MM.1S (cell line): ENCODE measurements at regions not wholly inside any gene's neighbourhood (a gene's known extent, or its start where the extent isn't known, plus 50 kb on each side); places are given as distances from the start of the nearest gene placed in this dataset.

Experiments
- EZH2 ChIP-seq: fragments of 300-600 bp; sonication (generic); optimal IDR thresholded peaks from 2 replicates; pipeline ENCODE3; 2017; ENCODE audit warnings: low read depth, mild to moderate bottlenecking, antibody characterized with exemption, low read length, mixed read lengths
- TF ChIP-seq, protein P1 (sequence below): fragments of 300-600 bp; sonication (generic); IDR thresholded peaks from 2 replicates; pipeline ENCODE4 v1.5.1; 2016; ENCODE audit warnings: antibody characterized with exemption, low read length, mixed read lengths

- TF ChIP-seq, protein P1, sequence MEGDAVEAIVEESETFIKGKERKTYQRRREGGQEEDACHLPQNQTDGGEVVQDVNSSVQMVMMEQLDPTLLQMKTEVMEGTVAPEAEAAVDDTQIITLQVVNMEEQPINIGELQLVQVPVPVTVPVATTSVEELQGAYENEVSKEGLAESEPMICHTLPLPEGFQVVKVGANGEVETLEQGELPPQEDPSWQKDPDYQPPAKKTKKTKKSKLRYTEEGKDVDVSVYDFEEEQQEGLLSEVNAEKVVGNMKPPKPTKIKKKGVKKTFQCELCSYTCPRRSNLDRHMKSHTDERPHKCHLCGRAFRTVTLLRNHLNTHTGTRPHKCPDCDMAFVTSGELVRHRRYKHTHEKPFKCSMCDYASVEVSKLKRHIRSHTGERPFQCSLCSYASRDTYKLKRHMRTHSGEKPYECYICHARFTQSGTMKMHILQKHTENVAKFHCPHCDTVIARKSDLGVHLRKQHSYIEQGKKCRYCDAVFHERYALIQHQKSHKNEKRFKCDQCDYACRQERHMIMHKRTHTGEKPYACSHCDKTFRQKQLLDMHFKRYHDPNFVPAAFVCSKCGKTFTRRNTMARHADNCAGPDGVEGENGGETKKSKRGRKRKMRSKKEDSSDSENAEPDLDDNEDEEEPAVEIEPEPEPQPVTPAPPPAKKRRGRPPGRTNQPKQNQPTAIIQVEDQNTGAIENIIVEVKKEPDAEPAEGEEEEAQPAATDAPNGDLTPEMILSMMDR = no peak; the same call in 1 of the 2 replicates
- no peak for TF ChIP-seq EZH2
Measured at GRCh38 chrX:96126182-96126581, 558.5 kb upstream of the DIAPH2 start.
